DMS114 treated with DMSO at 0.1 percent for 48 hours (cell line): ENCODE measurements at regions not wholly inside any gene's neighbourhood (a gene's known extent, or its start where the extent isn't known, plus 50 kb on each side); places are given as distances from the start of the nearest gene placed in this dataset.

Experiments used
- DNase-seq: peaks from one replicate; lab custom pipeline; 2025; ENCODE audit not compliant: unreplicated experiment; lab: John Stamatoyannopoulos, UW

DNA sequence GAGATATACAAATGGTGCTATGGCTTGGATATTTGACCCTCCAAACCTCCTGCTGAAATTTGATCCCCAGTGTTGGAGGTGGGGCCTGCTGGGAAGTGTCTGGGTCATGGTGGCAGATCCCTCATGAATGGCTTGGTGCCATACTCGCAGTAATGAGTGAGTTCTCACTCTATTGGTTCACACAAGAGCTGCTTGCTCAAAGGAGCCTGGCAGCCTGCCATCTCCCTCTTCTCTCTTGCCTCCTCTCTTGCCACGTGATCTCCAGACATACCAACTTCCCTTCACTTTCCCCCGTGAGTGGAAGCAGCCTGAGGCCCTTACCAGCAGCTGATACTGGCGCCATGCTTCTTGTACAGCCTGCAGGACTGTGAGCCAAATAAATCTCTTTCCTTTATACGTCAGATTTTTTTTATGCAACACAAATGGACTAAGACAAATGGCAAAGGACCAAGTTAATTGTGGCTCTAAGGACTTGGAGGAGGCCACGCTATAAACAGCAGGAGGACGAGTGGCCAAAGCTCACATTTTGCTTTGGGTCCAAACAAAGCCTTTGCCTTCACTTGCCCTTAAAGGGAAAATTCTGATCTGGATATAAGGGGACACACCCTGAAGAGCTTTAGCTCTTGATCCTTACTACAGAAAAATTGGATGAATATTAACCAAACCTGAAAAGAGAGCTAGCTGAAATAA, 214.7 kb downstream of the SS18 start:
- no peak for DNase-seq

DNA sequence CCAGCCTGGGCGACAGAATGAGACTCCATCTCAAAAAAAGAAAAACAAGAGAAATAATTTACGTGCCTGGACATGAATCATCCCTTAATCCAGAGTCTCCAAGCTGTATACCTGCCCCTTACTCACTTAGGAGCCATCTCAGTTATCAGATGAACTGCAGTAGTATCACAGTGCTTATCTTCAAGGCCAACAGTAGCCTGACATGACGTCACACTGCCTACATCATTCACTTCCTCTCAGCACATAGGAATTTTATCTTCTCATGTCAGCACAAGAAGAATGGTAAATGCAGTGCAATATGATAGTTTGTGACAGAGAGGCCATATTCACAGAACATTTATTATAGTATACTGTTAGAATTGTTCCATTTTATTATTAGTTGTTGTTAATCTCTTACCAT, 216.6 kb downstream of the SS18 start:
- DNase-seq = no peak

DNA sequence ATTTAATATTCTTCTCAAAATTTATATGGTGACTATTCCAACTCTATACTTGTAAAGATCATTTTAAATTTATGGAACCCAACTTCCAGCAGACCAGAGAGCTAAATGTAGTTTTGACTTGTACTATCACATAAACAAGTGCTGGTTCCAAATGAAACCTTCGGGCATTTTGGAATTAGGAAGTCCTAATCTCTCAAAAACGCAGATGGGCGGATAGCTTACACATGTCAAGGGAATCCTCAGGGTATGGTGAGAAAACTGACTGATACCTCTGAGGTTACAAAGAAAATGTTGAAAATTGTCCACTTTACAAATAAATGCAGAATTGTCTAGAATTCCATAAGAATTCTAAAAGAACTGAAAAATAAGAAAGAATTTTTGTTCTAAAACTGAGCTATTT, 224.1 kb downstream of the SS18 start:
- DNase-seq = no peak

DNA sequence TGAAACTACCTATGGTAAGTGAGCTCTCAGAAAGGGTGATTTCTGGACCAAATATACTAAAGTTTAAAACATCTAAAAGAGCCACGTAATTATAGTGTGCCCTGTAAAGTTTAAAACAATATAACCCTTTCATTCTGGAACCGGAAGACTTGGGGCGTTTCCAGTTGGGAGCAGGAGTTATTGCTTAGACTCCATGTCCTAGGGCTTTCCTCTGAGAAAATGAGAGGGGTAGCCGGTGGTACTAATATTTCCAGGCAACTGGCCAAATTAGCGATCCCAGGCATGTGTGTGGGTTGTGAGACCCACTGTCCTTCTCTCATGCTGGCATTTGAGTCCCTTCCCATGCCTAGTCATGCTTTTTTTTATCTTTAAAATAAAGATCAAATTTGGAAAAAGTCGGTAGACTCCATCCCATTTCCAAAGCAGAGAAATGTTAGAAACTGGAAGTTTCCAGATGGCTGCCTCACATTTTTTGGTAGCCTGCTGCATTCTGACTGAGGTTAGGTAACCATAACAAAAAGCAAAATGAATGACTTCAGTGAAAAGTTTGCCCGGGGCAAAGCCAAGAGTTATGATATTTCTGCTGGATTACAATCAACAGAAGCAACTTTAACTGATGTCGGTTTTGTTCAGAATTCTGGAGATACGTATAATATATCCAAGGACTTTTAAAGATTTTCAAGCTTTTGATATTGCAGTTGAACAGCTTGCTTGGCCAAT, 227.4 kb downstream of the SS18 start:
- no peak for DNase-seq

DNA sequence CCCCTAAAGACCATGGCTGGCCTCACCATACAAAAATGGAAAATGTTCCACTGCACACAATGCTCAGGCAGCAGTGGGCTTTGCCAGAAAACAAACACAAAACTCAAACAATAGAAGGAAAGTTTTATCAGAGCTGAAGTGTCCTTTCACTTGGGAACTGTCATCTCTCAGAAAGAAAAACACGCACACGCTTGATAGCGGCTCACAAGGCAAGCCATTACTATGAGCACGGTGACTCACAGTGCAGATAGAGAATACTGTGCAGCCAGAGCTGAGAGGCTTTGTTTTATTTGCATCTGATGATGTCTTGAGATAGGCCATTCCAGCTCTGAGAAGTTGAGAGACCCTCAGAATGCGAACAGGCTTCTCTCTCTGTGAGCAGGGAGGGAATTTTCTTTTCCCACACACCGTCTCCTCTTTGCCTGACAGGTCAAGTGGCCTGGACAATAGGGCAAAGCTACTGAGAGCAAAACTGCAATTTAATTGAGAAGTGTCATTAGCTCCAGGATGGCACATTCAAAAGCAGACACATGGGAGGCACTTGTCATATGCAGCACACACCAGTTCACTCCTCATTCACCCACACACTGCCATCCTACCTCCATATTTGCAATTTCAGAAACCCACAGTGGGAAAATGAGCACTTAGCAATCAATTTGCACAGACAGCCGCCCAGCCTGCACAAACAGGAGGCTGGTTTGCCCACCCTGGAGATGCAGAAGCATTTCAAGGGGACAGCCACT, 236.6 kb downstream of the SS18 start:
- DNase-seq = no peak

DNA sequence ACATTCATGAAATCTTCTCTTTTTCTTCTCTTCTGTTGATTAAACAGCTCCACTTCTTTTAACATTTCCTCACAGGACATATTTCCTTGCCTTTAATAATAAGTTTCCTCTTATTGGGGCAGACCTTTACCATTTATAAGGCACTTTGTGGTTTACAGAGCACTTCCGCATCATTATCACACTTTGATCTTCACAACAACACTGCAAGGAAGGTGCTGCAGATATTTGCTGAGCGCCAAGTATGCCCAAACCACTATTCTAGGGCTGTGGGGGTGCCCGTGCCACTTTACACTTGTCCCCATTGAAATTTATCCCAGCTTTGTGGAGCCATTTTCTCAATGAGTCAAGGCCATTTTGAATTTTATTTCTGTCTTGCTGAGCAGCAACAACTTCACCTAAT, 246.6 kb downstream of the SS18 start:
- no peak for DNase-seq

DNA sequence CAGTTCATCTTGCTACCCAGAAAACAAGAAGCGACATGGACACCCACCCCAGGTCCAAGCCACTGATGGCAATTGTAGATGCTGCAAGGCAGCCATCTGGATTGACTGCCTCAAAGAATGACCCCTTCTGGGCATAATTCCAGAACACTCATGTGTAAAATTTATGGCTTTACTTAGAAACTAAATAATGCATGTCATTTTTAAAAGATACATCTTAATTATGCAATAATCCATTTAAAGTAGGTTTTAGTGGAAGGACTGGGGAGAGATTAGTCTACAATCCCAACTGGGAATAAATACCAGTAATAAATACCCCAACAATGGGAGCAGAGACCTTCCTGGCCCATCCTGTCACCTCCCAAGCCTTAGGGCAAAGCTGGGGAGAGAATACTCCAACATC, 247.7 kb downstream of the SS18 start:
- no peak for DNase-seq

DNA sequence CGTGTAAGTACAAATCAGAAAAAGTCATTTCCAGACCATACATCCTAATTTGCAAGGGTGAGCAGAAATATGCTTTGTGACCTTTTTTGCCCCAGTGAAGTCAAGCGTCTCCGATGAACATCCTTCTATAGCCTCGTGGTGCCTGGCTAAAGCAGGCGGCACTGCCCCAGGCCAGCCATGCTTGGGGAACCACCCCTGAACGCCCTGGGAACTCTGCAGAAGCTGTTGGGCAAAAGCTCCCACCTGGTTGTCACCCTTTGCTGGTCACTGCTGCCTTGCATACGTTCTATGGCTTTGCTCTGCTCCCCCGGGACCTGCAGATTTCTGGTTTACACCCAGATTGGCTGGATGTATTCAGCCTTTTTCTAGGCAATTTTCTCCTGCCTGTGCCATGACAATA, 256.4 kb downstream of the SS18 start:
- DNase-seq = no peak

DNA sequence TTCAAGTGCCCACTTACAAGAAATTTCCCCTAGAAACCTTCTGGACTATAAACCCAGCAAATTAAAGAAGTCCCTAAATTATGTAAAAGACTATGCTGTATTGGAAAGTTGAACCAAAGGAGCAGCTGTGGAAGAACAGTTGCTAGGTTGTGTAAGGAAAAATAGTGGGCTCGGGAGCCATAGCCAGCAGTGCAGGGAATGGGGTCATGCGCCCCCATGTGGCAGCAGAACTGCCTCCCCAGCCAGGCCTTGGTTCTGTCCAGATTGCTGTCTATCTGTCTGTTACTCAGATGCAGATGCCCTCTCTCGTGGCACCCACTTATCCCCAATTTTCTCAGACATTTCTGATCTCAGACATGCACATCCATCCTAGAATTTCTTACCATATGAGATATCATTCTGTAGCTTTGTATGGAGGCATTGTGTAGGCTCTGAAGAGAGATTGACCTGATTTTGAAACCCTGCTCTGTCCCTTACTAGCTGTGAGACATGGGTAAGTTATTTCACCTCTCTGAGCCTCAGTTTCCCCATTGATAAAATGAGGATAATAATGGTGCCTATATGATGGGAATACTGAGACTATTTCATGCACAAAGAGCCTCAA, 258.3 kb downstream of the SS18 start:
- no peak for DNase-seq

DNA sequence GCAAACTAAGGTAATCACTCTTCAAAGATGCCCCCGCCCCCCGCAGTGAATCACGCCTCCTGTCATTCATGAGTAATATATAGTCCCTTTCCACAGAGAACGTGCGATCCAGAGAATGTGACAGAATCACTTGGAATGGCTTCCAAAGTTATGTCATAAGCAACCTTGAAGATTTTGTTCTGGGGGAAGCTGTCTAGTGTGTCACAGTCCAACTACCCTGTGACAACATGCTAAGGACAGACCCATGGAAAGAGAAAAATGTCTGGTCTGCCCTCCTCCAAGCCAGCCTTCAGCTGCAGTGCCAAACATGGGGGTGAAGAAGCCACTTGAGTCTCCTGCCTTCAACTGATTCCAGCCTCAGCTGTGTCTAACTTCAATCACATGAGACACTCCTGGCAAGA, 259.1 kb downstream of the SS18 start:
- DNase-seq = no peak

DNA sequence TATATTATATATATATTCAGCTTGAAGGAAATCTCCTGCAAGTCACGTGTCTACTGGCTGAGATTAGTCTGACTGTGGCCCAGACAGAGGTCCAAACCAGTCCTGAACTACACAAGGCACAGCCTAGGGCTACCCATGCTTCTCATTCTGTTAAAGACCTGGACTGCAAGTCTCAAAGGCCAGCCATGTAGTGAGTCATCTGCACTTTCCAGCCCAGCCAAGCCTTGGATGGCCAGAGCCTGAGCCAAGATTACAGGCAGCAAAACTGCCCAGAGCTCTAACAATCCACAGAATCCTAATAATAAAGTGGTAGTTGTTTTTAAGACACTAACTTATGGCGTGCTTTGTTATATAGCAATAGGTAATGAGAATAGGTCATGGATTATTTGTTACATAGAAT, 259.6 kb downstream of the SS18 start:
- DNase-seq = no peak

DNA sequence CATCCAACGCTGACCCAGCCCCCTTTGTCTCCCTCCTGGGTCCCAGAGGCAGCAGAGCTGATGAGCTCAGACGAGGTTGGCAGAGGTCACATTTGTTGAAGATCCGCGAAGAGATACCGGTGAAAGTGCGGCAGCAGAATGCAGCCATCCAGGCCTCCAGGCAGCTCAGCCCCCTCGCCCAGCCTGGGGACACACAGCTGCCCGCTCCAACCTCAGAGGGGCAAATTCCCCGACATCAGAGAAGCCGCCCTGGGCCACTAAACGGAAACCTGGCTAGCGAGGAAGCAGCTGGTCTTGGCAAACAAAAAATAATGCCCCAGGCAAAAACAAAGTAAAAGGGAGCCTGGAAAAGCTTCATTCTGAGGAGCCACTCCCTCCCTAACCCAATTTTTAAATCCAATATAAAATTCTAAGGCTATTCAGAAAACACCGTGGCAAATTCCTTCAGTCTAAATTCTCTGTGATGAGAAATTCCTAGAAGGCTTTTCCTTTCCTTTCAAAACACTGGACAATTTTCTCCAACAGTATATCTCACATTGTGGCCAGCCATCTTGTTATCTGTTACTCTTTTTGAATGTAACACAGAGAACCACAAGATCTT, 262.4 kb downstream of the SS18 start:
- no peak for DNase-seq

DNA sequence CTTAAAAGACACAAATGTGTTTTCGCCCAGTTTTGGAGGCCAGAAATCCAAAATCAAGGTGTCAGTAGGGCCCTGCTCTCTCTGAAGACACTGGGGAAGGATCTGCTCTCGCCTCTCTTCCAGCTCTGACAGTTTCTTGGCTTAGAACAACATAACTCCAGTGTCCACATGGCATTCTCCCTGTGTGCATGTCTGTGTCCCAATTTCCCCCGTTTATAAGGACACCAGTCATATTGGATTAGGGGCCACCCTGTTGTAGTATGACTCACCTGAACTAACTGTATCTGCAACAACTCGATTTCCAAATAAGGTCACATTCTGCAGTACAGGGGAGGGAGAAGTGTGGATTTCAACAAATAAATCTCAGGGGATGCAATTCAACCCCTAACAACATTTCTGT, 263.2 kb downstream of the SS18 start:
- no peak for DNase-seq

DNA sequence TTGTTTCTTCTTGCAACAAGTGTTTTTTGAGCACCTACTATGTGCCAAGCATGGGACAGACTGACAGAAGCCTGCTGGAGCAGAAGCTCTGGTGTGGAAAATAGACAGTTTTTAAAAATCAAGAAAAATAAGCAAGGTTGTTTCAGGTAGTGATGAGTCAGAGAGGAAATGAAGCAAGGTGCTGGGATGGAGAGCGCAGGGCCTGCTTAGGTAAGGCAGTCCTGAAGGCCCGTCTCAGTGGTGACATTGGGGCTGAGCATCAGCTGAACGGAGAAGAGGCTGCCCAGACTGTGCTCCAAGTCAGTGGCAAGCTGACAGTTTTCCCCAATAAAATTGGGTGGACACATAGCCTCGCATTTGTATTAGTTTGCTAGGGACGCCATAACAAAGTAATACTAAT, 263.6 kb downstream of the SS18 start:
- DNase-seq = no peak

DNA sequence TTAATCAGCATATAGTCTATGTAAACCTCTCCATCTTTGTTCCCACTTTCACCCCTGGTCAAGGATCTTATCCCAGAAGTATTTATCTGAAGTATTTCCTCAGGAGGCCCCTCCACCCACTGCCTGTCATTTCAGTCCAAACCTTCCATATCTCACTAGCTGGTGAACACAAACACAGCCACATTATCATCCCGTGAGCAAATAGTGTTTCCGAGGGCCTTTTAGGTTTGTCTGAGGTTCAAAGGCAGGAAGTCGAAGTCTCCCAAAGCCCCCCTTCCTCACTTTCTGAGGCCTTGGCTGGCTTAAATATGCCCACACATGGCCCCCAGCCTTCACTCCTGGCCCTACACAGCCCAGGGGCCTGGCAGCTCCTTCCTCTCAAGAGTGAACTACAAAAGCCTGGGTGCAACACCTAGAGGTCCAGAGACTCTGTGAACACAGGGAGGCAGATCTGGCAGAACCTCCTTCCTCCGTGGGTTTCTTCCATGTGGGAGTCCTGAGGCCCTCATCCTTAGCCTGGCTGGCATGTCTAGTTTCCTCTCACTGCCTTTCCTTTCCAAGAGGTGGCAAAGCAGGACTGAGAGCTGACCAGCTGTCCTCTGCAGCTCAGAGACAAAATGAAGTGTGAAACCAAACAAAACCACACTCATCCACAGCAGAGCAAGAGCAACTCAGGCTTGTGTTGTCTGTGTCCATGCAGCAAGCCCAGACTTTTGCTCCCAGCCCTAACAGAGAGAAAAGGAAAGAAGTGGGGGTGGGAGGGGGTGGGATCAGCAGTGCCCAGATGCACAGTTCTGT, 264.2 kb downstream of the SS18 start:
- no peak for DNase-seq

DNA sequence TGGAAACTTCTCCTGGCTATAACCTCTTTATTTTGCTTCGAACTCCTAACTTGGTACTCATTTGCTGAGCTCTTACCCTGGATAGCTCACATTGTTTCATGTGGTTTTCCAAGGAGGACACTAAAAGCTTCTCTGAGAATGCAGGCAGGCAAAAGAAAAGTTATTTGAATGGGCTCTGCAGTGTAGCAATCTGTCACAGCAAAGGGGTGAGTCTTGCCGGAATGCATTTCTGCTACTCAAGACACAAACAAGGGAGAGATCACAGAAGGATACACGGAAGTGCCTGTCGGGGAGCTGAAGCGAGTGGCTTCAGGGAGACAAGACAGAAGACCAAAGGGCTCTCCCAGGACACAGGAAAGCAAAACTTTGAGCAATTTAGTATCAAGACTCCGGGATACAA, 265.4 kb downstream of the SS18 start:
- no peak for DNase-seq

DNA sequence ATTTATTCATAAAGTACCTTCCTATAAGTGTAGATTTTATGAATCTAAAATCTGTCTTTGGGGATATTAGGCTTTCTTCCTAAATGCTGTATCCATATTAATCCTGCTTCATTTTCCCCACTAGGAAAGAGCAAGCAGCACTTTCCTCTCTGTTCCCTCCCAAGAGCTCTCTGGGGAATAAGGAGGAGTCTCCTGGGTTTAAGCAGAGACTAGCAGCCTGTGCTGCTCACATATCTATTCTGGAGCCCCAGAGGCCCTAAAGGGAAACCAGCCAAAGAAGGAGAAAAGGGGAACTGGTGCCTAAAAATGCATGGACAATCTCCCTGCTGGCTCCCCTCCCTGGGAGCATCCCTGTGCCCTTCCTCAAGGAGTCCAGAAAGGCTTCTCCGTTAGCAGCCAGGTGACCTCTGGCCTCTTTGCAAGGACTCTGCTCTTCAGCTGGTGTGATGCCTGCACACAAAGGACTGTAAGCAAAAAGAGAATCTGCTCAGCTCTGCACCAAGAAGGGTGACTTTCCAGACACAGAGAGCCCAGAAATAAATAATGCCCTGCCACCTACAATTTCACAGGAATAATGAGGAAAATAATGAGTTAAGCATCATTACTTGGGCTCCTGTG, 270.6 kb downstream of the SS18 start:
- DNase-seq = no peak

DNA sequence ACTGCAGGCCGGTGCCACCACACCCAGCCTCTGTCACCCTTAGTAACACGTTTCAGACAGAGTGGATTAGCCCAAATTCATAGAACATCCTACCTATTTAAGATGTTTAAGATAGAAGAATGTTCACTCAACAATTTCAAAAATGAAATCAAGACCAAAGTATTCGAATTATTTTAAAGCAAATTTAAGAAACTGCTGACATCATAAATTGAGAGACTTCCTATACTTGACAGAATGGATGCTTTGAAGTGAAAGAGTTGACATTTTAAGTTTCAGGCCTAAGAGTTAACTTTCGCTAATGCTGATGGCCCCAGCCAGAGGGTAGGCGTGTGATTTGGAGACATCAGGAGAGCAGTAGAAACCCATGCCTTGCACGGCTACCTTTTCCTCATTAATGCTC, 271.9 kb downstream of the SS18 start:
- no peak for DNase-seq

DNA sequence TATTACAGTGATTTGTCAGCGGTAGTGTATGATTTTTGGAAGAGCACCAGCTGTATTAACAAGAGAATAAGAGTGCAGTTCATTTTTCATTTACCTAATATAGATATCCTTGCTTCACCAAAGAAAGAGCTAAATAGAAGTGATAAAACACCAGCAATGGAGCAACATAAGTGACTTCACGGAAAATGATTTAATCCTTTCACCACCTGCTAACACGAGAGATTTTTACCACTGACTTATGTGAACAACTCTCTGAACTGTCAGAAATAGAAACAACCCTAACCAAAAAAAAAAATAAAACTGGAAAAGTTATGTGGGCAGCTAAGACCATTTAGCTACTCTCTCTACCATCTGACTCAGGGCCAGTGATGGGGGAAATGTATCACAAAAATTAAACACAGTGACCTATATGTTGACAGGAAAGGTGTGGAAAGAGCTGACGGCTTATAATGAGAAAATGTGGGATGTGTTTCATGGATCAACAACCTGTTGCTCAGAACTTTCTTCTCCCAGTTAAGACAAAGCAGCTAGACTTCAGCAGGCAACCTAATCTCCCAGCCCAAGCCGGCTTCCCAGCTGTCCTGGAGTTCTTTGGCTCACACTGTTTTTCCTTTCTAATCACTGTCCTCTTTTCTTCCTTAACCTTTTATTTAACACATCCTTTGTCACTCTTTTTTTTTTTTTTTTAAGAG, 272.7 kb downstream of the SS18 start:
- no peak for DNase-seq

DNA sequence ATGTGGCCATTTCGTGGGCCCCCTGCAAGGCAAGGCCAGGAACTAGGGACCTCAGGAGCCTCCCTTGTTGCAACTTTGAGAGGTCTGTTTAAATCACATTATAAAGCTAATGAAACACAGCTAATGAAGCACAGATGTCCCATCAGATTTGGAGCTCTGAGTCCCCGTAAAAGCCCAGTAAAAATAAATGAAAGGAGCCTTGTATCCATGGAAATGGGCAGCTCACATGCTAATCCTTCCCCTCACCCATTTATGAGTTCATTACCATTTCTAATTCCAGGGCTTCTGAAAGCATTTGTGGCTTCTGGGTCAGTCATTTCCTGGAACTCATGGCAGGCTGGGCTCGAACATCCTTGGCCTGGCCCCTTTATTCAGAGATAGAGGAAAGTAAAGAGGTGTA, 274.8 kb downstream of the SS18 start:
- DNase-seq = no peak
